ENCODE measurements at regions not wholly inside any gene's neighbourhood (a gene's known extent, or its start where the extent isn't known, plus 50 kb on each side); places are given as distances from the start of the nearest gene placed in this dataset.

GRCh38 chr15:91660174-91660649 lies 193.3 kb upstream of the SLCO3A1 start:
- ChIA-PET CTCF (no interaction called here), POLR2A (no interaction called here)
- Histone ChIP-seq H3K4me3 (ENCODE audit: low read depth, low read length) (no peak overlapping the region), H3K27me3 (ENCODE audit: control insufficient read depth, insufficient read depth, low read length) (no peaks in the 10 kb centered on the region), H3K36me3 (ENCODE audit: control insufficient read depth, insufficient read depth, low read length) (no peaks in the 10 kb centered on the region)
- no peak for DNase-seq (ENCODE audit: low read depth)
- TF ChIP-seq, protein P1, sequence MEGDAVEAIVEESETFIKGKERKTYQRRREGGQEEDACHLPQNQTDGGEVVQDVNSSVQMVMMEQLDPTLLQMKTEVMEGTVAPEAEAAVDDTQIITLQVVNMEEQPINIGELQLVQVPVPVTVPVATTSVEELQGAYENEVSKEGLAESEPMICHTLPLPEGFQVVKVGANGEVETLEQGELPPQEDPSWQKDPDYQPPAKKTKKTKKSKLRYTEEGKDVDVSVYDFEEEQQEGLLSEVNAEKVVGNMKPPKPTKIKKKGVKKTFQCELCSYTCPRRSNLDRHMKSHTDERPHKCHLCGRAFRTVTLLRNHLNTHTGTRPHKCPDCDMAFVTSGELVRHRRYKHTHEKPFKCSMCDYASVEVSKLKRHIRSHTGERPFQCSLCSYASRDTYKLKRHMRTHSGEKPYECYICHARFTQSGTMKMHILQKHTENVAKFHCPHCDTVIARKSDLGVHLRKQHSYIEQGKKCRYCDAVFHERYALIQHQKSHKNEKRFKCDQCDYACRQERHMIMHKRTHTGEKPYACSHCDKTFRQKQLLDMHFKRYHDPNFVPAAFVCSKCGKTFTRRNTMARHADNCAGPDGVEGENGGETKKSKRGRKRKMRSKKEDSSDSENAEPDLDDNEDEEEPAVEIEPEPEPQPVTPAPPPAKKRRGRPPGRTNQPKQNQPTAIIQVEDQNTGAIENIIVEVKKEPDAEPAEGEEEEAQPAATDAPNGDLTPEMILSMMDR (IDR thresholded peaks at IDR 0.05; ENCODE audit: insufficient read depth, low read depth, low read length): no peak

DNA sequence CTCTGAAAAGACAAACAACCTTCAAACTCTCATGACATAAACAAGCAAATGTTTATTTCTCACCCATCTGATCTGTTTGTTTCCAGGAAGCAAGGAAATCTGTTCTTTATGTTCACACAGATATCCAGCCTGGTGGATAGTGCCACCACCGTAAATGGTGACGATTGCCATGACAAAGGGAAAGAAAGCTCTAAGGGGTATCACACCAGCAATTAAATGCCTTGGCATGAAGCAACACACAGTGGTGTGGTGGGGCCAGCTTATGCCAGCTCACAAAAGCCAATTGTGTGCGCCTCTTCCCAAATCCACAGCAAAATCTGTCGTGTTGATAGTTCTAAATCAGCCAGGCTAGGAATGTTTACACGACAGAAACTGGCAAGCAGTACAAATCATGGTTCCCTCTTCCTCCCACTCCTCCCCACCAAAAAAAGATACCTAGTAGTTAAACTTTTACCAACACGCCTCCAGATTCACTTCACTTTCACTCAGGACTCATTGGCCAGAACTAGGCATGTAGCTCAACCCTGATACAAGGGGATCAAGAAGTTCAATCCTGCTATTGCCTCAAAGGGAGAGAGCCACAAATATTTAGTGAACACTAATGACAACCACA lies 189.2 kb upstream of the SLCO3A1 start:
- ChIA-PET CTCF (no interaction called here), POLR2A (no interaction called here)
- TF ChIP-seq, protein P1 (IDR thresholded peaks at IDR 0.05; ENCODE audit: insufficient read depth, low read depth, low read length): no peak
- Histone ChIP-seq H3K27me3 (ENCODE audit: control insufficient read depth, insufficient read depth, low read length) (no peaks in the 10 kb centered on the region), H3K36me3 (ENCODE audit: control insufficient read depth, insufficient read depth, low read length) (no peaks in the 10 kb centered on the region), H3K4me3 (ENCODE audit: low read depth, low read length) (no peak overlapping the region)
- no peak for DNase-seq (ENCODE audit: low read depth)

GRCh38 chr15:91665212-91665611 lies 188.3 kb upstream of the SLCO3A1 start:
- H3K27me3 ChIP-seq (ENCODE audit: control insufficient read depth, insufficient read depth, low read length): no peaks in the 10 kb centered on the region
- no peak overlapping the region for H3K4me3 ChIP-seq (ENCODE audit: low read depth, low read length)
- no peak for DNase-seq (ENCODE audit: low read depth)
- TF ChIP-seq, protein P1 (IDR thresholded peaks at IDR 0.05; ENCODE audit: insufficient read depth, low read depth, low read length): no peak
- H3K36me3 ChIP-seq (ENCODE audit: control insufficient read depth, insufficient read depth, low read length): no peaks in the 10 kb centered on the region
- CTCF ChIA-PET: interaction anchor here (0.9 kb wide), 1 partner anchor 78 kb away, joined by 3 read pairs; no protein-coding TSS in a partner anchor
- POLR2A ChIA-PET: no interaction called here

- H3K27me3 ChIP-seq (ENCODE audit: control insufficient read depth, insufficient read depth, low read length): no peaks in the 10 kb centered on the region
- ChIA-PET CTCF (interaction anchor here (0.6 kb wide), 1 partner anchor 318 kb away, joined by 5 read pairs; no protein-coding TSS in a partner anchor), POLR2A (no interaction called here)
- DNase-seq (ENCODE audit: low read depth): no peak
- H3K36me3 ChIP-seq (ENCODE audit: control insufficient read depth, insufficient read depth, low read length): no peaks in the 10 kb centered on the region
- TF ChIP-seq, protein P1 (IDR thresholded peaks at IDR 0.05; ENCODE audit: insufficient read depth, low read depth, low read length): no peak
- no peak overlapping the region for H3K4me3 ChIP-seq (ENCODE audit: low read depth, low read length)
Observed at GRCh38 chr15:91668370-91668769, 185.1 kb upstream of the SLCO3A1 start.

GRCh38 chr15:91670108-91670507 lies 183.4 kb upstream of the SLCO3A1 start:
- no peak overlapping the region for H3K4me3 ChIP-seq (ENCODE audit: low read depth, low read length)
- ChIA-PET CTCF (no interaction called here), POLR2A (no interaction called here)
- H3K36me3 ChIP-seq (ENCODE audit: control insufficient read depth, insufficient read depth, low read length): no peaks in the 10 kb centered on the region
- TF ChIP-seq, protein P1 (IDR thresholded peaks at IDR 0.05; ENCODE audit: insufficient read depth, low read depth, low read length): no peak
- DNase-seq (ENCODE audit: low read depth): no peak
- H3K27me3 ChIP-seq (ENCODE audit: control insufficient read depth, insufficient read depth, low read length): no peaks in the 10 kb centered on the region
